GM03348 (cell line): ENCODE measurements at regions not wholly inside any gene's neighbourhood (a gene's known extent, or its start where the extent isn't known, plus 50 kb on each side); places are given as distances from the start of the nearest gene placed in this dataset.
"Not testable (repeated sequence)": the region's sequence is repeated elsewhere in the genome, so short reads cannot be mapped to it uniquely, and the experiment has no call there.

Experiments used
- DNase-seq: peaks from one replicate; pipeline ENCODE4 v3.0.0; 2012; ENCODE audit warnings: low spot score

- no peak for DNase-seq
These were observed 253.5 kb downstream of the GJA1 start for GRCh38 chr6:121688974-121689373.

- peak; percentile 24 for DNase-seq
These were observed 255.7 kb downstream of the GJA1 start for GRCh38 chr6:121691126-121691551.

GRCh38 chr6:121694389-121694788 lies 258.9 kb downstream of the GJA1 start:
- no peak for DNase-seq

- peak; percentile 9 for DNase-seq
These were observed 259.4 kb downstream of the GJA1 start for GRCh38 chr6:121694801-121695251.

- no peak for DNase-seq
These were observed 259.9 kb downstream of the GJA1 start for GRCh38 chr6:121695329-121695728.

GRCh38 chr6:121697921-121698320 lies 262.5 kb downstream of the GJA1 start:
- no peak for DNase-seq

- DNase-seq: no peak
These were observed 263.2 kb downstream of the GJA1 start for GRCh38 chr6:121698617-121699016.

GRCh38 chr6:121703129-121703528 lies 267.7 kb downstream of the GJA1 start:
- not testable (repeated sequence) for DNase-seq

GRCh38 chr6:121711472-121711871 lies 276.0 kb downstream of the GJA1 start:
- DNase-seq: no peak

- DNase-seq: no peak
These were observed 282.2 kb downstream of the GJA1 start for GRCh38 chr6:121717686-121718085.

GRCh38 chr6:121720867-121721266 lies 285.4 kb downstream of the GJA1 start:
- not testable (repeated sequence) for DNase-seq

- DNase-seq: no peak
These were observed 288.2 kb downstream of the GJA1 start for GRCh38 chr6:121723623-121724022.

- DNase-seq: no peak
These were observed 289.1 kb downstream of the GJA1 start for GRCh38 chr6:121724576-121724975.

GRCh38 chr6:121726596-121726995 lies 291.1 kb downstream of the GJA1 start:
- no peak for DNase-seq

GRCh38 chr6:121730616-121731015 lies 295.2 kb downstream of the GJA1 start:
- DNase-seq: no peak

GRCh38 chr6:121731381-121731780 lies 295.9 kb downstream of the GJA1 start:
- no peak for DNase-seq

- no peak for DNase-seq
These were observed 297.2 kb downstream of the GJA1 start for GRCh38 chr6:121732641-121733040.

GRCh38 chr6:121733234-121733633 lies 297.8 kb downstream of the GJA1 start:
- no peak for DNase-seq

GRCh38 chr6:121740188-121740587 lies 304.7 kb downstream of the GJA1 start:
- not testable (repeated sequence) for DNase-seq

GRCh38 chr6:121743691-121744090 lies 308.2 kb downstream of the GJA1 start:
- no peak for DNase-seq

GRCh38 chr6:121748376-121748775 lies 312.9 kb downstream of the GJA1 start:
- DNase-seq: peak; percentile 74

- DNase-seq: no peak
These were observed 313.4 kb downstream of the GJA1 start for GRCh38 chr6:121748850-121749249.

- DNase-seq: no peak
These were observed 320.0 kb downstream of the GJA1 start for GRCh38 chr6:121755485-121755884.

- peak; percentile 48 for DNase-seq
These were observed 321.2 kb downstream of the GJA1 start for GRCh38 chr6:121756666-121757065.

- DNase-seq: no peak
These were observed 323.9 kb downstream of the GJA1 start for GRCh38 chr6:121759370-121759769.
